GM18909 (cell line): ENCODE measurements at regions not wholly inside any gene's neighbourhood (a gene's known extent, or its start where the extent isn't known, plus 50 kb on each side); places are given as distances from the start of the nearest gene placed in this dataset.
A peak's percentile ranks its signal among the peaks of the same experiment; 100 is the strongest.
"Not testable (repeated sequence)": the region's sequence is repeated elsewhere in the genome, so short reads cannot be mapped to it uniquely, and the experiment has no call there.

ENCODE experiments used
- ATAC-seq: cut with Tn5 transposase; IDR thresholded peaks from one replicate; pipeline ENCODE4 v1.9.1; 2021; ENCODE audit warnings: mild to moderate bottlenecking; ENCODE audit not compliant: unreplicated experiment, poor library complexity

GRCh38 chrX:109873983-109874382, 128.9 kb upstream of the TMEM164 start:
- ATAC-seq: no peak

DNA sequence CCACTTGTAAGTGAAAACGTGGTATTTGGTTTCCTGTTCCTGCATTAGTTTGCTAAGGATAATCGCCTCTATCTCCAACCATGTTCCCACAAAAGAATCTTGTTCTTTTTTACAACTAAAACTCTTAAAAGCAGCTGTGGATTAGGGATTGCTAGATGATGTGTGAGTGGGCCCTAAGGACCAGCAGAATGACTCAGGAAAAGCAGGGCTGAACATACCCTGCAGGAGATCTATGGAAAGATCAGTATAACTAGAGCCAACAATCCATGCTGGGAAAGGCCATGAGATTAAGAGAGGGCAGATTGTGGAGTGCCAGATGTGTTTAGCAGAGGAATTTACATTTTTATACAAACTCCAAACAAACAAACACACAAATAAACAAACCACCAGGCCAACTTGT, 128.4 kb upstream of the TMEM164 start:
- no peak for ATAC-seq

GRCh38 chrX:109875831-109876230, 127.1 kb upstream of the TMEM164 start:
- no peak for ATAC-seq

DNA sequence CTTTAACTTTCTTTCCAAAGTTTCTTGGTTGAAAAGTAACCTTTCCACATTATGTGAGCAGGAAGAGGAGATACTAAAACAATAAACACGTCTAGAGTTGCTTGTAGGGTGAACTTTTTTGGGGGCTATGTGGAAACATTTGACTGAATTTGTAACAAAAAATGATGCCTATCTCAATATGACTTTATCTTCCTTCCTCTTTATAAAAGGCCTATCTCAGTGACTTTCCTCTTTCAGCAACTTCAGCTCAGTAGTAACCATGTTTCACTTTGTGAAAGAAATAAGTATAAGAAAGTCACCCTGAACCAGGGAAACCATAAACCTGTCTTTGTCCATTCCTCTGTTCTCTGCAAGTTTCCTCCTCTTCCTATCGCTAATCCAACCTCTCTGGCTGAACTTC, 124.7 kb upstream of the TMEM164 start:
- no peak for ATAC-seq

DNA sequence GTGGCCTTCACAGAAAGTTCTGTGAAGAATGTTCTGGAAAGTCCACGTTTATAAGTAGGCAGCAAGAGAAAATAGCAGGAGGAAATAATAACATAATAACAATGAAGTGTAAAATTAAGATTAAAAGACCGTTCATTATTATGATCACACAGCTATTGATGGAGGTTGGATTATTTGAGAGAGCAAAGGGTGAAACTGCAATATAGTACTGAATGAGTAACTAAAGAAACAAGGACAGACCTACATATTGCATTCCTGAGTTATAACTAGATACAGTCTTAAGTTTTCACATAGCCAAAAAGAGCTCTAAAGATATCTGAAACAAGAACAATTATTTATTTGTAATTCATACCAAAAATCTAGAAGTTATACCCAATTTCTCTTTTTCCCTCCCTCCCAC, 122.9 kb upstream of the TMEM164 start:
- ATAC-seq: no peak

GRCh38 chrX:109880629-109881028, 122.3 kb upstream of the TMEM164 start:
- ATAC-seq: peak; percentile 83

- ATAC-seq: no peak
These were observed 116.7 kb upstream of the TMEM164 start for GRCh38 chrX:109886122-109886761.

- no peak for ATAC-seq
These were observed 113.5 kb upstream of the TMEM164 start for GRCh38 chrX:109889289-109890006.

DNA sequence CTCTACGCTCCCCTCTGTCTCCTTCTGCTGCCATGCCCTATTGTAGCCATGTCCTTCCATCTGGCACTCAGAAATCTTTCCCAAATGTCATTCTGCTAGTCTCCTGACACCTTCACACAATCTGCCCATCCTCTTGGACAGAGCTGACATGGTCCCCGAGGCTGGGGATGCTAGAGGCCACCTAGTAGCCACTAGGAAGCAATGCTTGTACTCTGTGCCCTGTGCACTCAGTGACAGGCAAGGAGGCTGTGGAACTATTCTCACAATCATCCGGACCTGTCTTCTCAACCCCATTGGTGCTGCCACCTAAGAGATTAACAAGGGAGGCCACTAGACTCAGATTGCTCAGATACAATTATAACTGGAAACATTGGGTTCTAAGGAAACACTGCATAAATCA, 112.6 kb upstream of the TMEM164 start:
- no peak for ATAC-seq

DNA sequence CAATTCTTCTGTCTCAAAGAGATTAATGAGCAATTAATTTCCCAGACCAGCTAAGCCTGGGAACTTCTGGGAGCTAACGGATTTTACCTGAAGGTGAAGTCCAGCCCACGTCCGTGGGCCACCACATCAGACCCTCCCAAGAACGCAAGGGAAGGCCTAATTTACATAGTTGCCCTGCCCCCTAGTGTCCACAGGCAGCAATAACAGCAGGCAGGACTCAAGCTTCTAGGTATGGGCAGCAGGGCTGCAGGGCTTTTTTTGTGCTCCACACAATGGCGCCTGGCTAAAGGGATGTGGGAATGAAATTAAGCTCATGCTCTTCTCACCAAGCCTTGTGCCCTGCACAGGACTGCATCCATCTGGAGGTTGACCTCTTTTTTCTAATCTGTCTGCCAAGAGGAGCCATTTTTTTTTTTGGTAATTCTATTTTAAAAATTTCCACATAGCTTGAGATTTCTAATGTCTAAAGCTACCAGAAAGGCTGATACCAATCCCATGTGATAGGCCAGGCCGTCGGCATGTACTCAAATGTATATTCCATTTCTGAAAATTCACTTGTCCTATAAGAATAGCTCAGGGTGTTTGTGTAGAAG, 111.9 kb upstream of the TMEM164 start:
- peak; percentile 69 for ATAC-seq

GRCh38 chrX:109896024-109896423, 106.9 kb upstream of the TMEM164 start:
- not testable (repeated sequence) for ATAC-seq

DNA sequence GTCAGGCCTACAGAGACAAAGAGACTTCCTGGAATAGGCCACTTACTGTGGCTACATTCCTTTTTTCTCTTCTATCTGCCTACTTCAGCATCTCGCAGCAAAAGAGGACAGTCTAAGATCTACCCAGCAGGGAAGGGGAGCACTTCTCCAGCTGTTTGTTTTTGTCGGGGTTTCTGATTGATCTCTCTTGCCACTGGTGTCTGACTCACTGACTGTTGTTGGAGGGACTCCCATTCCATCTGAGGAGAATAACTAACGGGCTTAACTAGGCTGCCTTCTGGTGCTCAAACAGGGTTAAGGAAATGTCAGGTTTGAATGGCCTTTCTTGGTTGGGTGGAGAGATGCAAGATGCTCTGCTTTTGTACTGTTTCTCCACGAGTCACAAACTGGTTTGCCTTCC, 100.2 kb upstream of the TMEM164 start:
- ATAC-seq: no peak

GRCh38 chrX:109911046-109911445, 91.9 kb upstream of the TMEM164 start:
- no peak for ATAC-seq

GRCh38 chrX:109912993-109913392, 89.9 kb upstream of the TMEM164 start:
- not testable (repeated sequence) for ATAC-seq

DNA sequence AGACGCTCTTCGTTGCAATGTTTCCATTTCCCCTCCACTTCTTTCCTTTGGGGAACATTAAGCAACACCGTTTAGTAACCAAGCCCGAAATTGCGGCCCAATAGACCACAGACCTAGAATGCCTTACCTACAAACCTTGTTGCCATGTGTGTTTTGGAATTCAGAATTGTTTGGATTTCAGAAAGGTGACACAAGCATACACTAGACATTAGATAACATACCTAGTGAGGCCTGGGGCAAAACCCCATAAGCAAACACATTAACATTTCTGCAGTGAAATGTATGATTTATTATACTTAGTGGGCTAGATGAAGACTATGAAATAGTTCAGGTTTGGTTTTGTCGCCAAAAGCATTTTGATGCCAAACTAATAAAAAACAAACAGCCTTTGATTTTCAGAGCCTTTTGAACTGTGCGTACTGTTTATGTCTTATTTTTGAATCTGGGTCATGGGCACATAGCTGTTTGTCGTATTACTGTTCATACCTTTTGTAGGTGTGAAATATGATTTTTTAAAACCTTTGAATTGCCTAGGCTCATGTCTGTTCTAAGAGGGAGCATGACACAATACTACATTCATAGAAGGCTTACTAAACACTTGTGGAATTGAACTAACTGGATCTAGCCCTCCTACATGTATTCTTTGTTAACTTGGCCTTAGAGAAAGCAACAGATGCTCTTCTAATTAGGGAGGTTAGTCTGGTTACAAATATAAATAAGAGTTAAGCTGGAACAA, 88.6 kb upstream of the TMEM164 start:
- ATAC-seq: no peak

- ATAC-seq: no peak
These were observed 84.2 kb upstream of the TMEM164 start for GRCh38 chrX:109918753-109919152.

- no peak for ATAC-seq
These were observed 82.6 kb upstream of the TMEM164 start for GRCh38 chrX:109920325-109920724.

GRCh38 chrX:109920868-109921267, 82.0 kb upstream of the TMEM164 start:
- ATAC-seq: no peak

- ATAC-seq: no peak
These were observed 80.7 kb upstream of the TMEM164 start for GRCh38 chrX:109922190-109922589.

DNA sequence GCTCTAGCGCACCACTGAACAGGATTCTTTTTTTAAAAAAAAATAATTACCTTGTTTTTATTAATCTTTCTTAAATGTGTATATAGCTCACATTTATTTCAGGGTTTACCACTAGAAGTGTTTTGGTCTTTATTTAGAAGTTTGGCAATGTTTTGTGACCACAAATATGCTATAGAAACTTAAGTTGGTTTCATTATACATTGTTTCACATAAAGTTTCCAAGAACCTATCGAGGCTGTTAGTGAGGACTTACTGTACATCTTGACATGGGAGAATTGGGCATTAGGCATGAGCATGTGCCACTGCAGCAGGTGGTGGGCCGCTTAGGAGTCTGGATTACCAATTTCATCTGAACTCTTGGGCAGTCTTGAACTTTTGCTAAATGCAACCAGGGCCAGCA, 77.9 kb upstream of the TMEM164 start:
- peak; percentile 55 for ATAC-seq

GRCh38 chrX:109925656-109926055, 77.3 kb upstream of the TMEM164 start:
- ATAC-seq: no peak
